GM10266 (cell line): ENCODE measurements at regions not wholly inside any gene's neighbourhood (a gene's known extent, or its start where the extent isn't known, plus 50 kb on each side); places are given as distances from the start of the nearest gene placed in this dataset.

Experiments
- DNase-seq: peaks from one replicate; pipeline ENCODE4 v3.0.0; 2012; ENCODE audit errors: extremely low spot score
- CTCF ChIP-seq: IDR thresholded peaks from 2 replicates; pipeline ENCODE4 v1.5.1; 2012; ENCODE audit warnings: mild to moderate bottlenecking, low read depth; ENCODE audit not compliant: control insufficient read depth, insufficient read depth; ENCODE audit errors: missing control alignments

DNA sequence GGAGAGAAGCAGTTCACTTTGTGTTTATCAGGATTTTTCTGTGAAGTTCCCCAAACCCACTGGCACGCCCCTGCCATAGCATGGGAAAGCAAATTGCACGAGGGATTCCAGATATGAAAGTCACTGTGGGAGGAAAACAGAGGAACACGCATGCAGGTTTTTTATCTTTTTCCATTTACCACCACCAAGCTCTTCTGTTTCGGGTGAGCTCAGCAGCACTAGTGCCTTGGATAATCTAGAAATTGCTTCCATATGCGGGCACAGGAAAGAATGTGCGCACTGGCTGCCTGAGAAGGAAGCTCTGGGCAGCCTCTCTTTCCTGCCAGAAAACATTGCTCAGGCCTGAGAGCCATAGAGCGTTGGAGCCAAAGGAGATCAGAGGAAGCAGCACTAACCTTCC is 65.9 kb upstream of the WIPF1 start:
- TF ChIP-seq CTCF = no peak
- no peak for DNase-seq

- no peak for DNase-seq
- no peak for TF ChIP-seq CTCF
Measured at GRCh38 chr2:174662859-174663258, 65.3 kb upstream of the WIPF1 start.

DNA sequence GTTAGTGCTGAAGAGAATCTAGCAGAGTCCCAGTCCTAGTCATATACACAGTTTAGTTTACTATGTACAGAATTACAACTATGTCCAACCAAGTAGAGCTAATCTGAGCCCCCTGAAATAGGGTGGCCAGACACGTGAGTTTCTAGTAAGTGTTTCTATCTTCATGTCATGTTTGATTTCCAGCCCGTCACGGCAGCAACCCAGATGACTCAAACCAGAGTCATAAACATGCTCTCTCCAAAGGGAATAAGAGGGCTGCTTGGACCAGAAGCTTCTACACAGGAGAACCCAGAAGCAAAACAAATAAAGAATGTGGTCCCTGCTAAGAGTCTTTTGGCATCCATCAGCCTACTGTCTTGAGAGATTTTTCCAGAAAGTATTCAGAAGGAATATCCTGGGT is 64.9 kb upstream of the WIPF1 start:
- no peak for DNase-seq
- no peak for TF ChIP-seq CTCF

- no peak for DNase-seq
- no peak for TF ChIP-seq CTCF
Measured at GRCh38 chr2:174660984-174661675, 63.5 kb upstream of the WIPF1 start.

GRCh38 chr2:174659069-174659900 is 61.7 kb upstream of the WIPF1 start:
- TF ChIP-seq CTCF = no peak
- no peak for DNase-seq

DNA sequence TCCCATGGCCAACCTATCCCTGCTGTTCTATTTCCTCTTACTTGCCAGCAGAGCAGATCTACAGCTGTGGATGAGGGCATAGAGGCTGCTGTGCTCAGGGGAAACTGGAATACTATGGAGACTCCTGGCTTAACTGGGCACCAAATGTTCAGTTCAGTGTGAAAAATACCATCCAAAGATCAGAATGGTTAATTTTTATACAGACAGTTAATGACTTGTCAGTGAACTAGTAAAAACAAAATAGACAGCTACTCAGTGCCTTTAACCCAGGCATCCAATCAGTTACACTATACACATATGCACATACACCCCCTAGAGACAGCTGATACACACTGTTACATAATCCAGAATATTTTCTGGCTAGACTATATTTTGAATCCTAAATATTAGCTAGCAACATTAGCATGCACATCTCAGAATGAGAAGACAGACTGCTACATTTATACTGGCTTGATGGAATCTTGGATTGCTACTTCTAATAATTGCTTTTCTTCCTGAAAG is 59.1 kb upstream of the WIPF1 start:
- no peak for DNase-seq
- no peak for TF ChIP-seq CTCF

DNA sequence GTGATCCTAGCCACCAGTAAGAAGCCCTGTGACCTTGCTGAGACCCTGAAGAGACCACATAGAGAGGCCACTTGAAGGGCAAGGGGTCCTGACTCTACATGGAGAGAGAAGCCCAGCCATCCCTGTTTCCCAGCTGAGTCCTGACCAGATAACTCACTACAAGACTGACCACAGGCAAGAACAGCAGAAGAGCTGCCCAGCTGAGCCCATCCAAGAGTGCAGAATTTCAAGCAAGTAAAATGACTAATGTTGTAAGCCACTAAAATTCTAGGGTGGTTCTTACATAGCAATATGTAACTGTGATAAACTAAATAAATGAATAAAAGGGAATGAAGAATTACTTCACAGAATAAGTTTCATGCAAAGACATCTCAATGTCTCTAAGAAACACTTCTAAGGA is 58.4 kb upstream of the WIPF1 start:
- TF ChIP-seq CTCF = no peak
- no peak for DNase-seq
